ENCODE measurements at regions not wholly inside any gene's neighbourhood (a gene's known extent, or its start where the extent isn't known, plus 50 kb on each side); places are given as distances from the start of the nearest gene placed in this dataset.
A peak's percentile ranks its signal among the peaks of the same experiment; 100 is the strongest.

- H4K8ac ChIP-seq (ENCODE audit: extremely low read depth, insufficient read depth, low read length), result no peak overlapping the region
- no peak overlapping the region for H3K27ac ChIP-seq (ENCODE audit: low read depth, low read length)
- no peaks in the 10 kb centered on the region for H3K79me2 ChIP-seq (ENCODE audit: control insufficient read depth in 1 of 2, insufficient read depth in 2 of 2, low read length in 2 of 2)
- H4K20me1 ChIP-seq (replicated peaks in 1 of 2; ENCODE audit: control insufficient read depth in 1 of 2, insufficient read depth in 2 of 2, low read length in 2 of 2), result no peaks in the 10 kb centered on the region
- 75% methylated on average over 5 of the region's 5 CpGs; no CpG with 5 or more reads in 1 of the 2 experiments for WGBS, 2 experiments (ENCODE audit: extremely low coverage in 1 of 2, insufficient coverage in 1 of 2, insufficient read length in 1 of 2, insufficient replicate concordance in 2 of 2, low coverage in 1 of 2, low lambda C conversion rate in 2 of 2, missing lambda C conversion rate in 1 of 2)
- H3K4me2 ChIP-seq (ENCODE audit: insufficient read depth in 1 of 2, low read depth in 2 of 2, low read length in 2 of 2), result no peak overlapping the region
- H3K23ac ChIP-seq (ENCODE audit: insufficient read length), result no peak overlapping the region
- H3K4ac ChIP-seq (replicated peaks; ENCODE audit: insufficient read length, low read depth, low read length), result no peak overlapping the region
- H3K4me3 ChIP-seq (ENCODE audit: extremely low read depth in 1 of 4, insufficient read depth in 2 of 4, low read depth in 3 of 4, low read length in 4 of 4), result no peak overlapping the region; a peak in 1 of 8 replicates
- H3K9ac ChIP-seq (replicated peaks in 1 of 4; ENCODE audit: extremely low read depth in 1 of 4, low read depth in 3 of 4, low read length in 3 of 4), result no peak overlapping the region
- H4K91ac ChIP-seq (replicated peaks; ENCODE audit: insufficient read length, low read length), result no peak overlapping the region
- H2AFZ ChIP-seq (ENCODE audit: low read length), result no peak overlapping the region
- H2BK20ac ChIP-seq (ENCODE audit: low read length), result no peak overlapping the region
- no peaks in the 10 kb centered on the region for H3K4me1 ChIP-seq (replicated peaks in 1 of 4; ENCODE audit: control insufficient read depth in 3 of 4, insufficient read depth in 4 of 4, low read length in 3 of 4)
- no peaks in the 10 kb centered on the region for H3K36me3 ChIP-seq (ENCODE audit: control insufficient read depth in 2 of 4, insufficient read depth in 4 of 4, low read length in 3 of 4)
- H3K9me3 ChIP-seq (ENCODE audit: insufficient read depth in 2 of 2, low read depth in 1 of 2, low read length in 1 of 2), result no peaks in the 10 kb centered on the region
- POLR2A ChIA-PET (ENCODE audit: partially characterized antibody), result no interaction called here
- H2BK120ac ChIP-seq (replicated peaks; ENCODE audit: low read depth, low read length), result no peak overlapping the region
- H3K79me1 ChIP-seq (ENCODE audit: low read depth, low read length), result no peaks in the 10 kb centered on the region
- no peak overlapping the region for H3K56ac ChIP-seq (replicated peaks; ENCODE audit: insufficient read length, low read depth, low read length)
- H2AK5ac ChIP-seq (ENCODE audit: low read depth, low read length), result no peak overlapping the region
- no peak for FAIRE-seq
- H2BK12ac ChIP-seq (ENCODE audit: low read depth, low read length), result no peak overlapping the region
- peak; percentile 25 to 57 for DNase-seq (ENCODE audit: low read depth in 1 of 2, low spot score in 2 of 2)
- no peak overlapping the region for H2BK5ac ChIP-seq (ENCODE audit: low read depth, low read length)
- no peak overlapping the region for H3K18ac ChIP-seq (ENCODE audit: extremely low read depth, low read length)
- H3K14ac ChIP-seq (ENCODE audit: insufficient read length), result no peak overlapping the region
- no peak overlapping the region for H2BK15ac ChIP-seq (ENCODE audit: low read length)
- H3K23me2 ChIP-seq (ENCODE audit: low read depth, low read length), result no peaks in the 10 kb centered on the region
- H4K5ac ChIP-seq (ENCODE audit: insufficient read length, low read depth, low read length), result no peak overlapping the region
- CTCF ChIA-PET (ENCODE audit: partially characterized antibody), result interaction anchor here (0.9 to 5.2 kb wide), 7 partner anchors 8 to 225 kb away, joined by 3 to 29 read pairs (median 5); no protein-coding TSS in a partner anchor
- H3K27me3 ChIP-seq (replicated peaks in 1 of 4; ENCODE audit: control insufficient read depth in 3 of 4, extremely low read depth in 1 of 4, insufficient read depth in 3 of 4, low read length in 3 of 4), result no peaks in the 10 kb centered on the region
- TF ChIP-seq POU5F1 (IDR thresholded peaks at IDR 0.05; ENCODE audit: low read depth, low read length) (no peak), FOSL1 (IDR thresholded peaks at IDR 0.05; ENCODE audit: insufficient read depth, low read depth, low read length) (no peak), SIX5 (IDR thresholded peaks at IDR 0.05; ENCODE audit: low read depth, low read length) (no peak), NRF1 (IDR thresholded peaks at IDR 0.05; ENCODE audit: low read depth, low read length) (no peak), SUZ12 (IDR thresholded peaks at IDR 0.05; ENCODE audit: low read length) (no peak), RAD21 (IDR thresholded peaks at IDR 0.05 in 1 of 2, conservative IDR thresholded peaks at IDR 0.05 in 1 of 2; ENCODE audit: low read depth in 2 of 2, low read length in 2 of 2) (peak; percentile 50 to 59), POLR2A (IDR thresholded peaks at IDR 0.05; ENCODE audit: control extremely low read depth in 1 of 2, low read depth in 2 of 2, low read length in 2 of 2) (no peak), SIRT6 (IDR thresholded peaks at IDR 0.05; ENCODE audit: low read length) (no peak), ZNF274 (IDR thresholded peaks at IDR 0.05; ENCODE audit: borderline replicate concordance, extremely low read depth, low read length) (no peak), EZH2 (IDR thresholded peaks at IDR 0.05; ENCODE audit: low read depth, low read length, severe bottlenecking) (no peak), YY1 (IDR thresholded peaks at IDR 0.05; ENCODE audit: low read depth, low read length) (no peak)
- TF ChIP-seq, protein P1, sequence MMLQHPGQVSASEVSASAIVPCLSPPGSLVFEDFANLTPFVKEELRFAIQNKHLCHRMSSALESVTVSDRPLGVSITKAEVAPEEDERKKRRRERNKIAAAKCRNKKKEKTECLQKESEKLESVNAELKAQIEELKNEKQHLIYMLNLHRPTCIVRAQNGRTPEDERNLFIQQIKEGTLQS (IDR thresholded peaks at IDR 0.05; ENCODE audit: insufficient read depth, low read depth, low read length), result no peak
- TF ChIP-seq, protein P2, sequence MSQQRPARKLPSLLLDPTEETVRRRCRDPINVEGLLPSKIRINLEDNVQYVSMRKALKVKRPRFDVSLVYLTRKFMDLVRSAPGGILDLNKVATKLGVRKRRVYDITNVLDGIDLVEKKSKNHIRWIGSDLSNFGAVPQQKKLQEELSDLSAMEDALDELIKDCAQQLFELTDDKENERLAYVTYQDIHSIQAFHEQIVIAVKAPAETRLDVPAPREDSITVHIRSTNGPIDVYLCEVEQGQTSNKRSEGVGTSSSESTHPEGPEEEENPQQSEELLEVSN (IDR thresholded peaks at IDR 0.05), result no peak
Measured at GRCh38 chr3:851098-851790, 241.6 kb upstream of the CNTN6 start.

Measured in H1 (cell line).